Gastrocnemius medialis (tissue), 4 donors: ENCODE measurements at regions not wholly inside any gene's neighbourhood (a gene's known extent, or its start where the extent isn't known, plus 50 kb on each side); places are given as distances from the start of the nearest gene placed in this dataset.

Experiments used
- ATAC-seq, 2 donors: fragments of 150-250 bp; one replicate each; pipeline ENCODE4 v1.9.1; 2016
- DNase-seq, 2 donors: peaks; one replicate each; pipeline ENCODE4 v3.0.0-alpha.2; 2019
- H3K27ac ChIP-seq, 4 donors: fragments of 200-600 bp; sonication (generic); 1 replicate in 1 of 4; 2 replicates in 3 of 4; pipeline ENCODE4 v1.5.1; 2016 to 2018; ENCODE audit warnings: mild to moderate bottlenecking in 2 of 4, moderate library complexity in 1 of 4
- H3K27me3 ChIP-seq, 3 donors: fragments of 200-600 bp; sonication (generic) in 2 of 3; 1 replicate in 1 of 3; 2 replicates in 2 of 3; pipeline versions ENCODE4 v1.5.1 to v1.6.0; 2016 to 2019; ENCODE audit warnings: mild to moderate bottlenecking in 1 of 3, moderate library complexity in 1 of 3
- H3K36me3 ChIP-seq, 2 donors: fragments of 200-600 bp; sonication (generic) in 1 of 2; one replicate each; pipeline ENCODE4 v1.5.1; 2017 to 2018
- H3K4me1 ChIP-seq, 2 donors: fragments of 200-600 bp; sonication (generic) in 1 of 2; one replicate each; pipeline ENCODE4 v1.5.1; 2016 to 2017; ENCODE audit warnings: mild to moderate bottlenecking in 2 of 2
- H3K4me3 ChIP-seq, 4 donors: fragments of 200-600 bp; sonication (generic) in 3 of 4; 1 replicate in 1 of 4; 2 replicates in 3 of 4; pipeline ENCODE4 v1.5.1; 2016 to 2019; ENCODE audit warnings: mild to moderate bottlenecking in 2 of 4
- H3K9me3 ChIP-seq, 3 donors: fragments of 200-600 bp; sonication (generic) in 2 of 3; 1 replicate in 1 of 3; 2 replicates in 2 of 3; pipeline ENCODE4 v1.5.1; 2016 to 2019
- CTCF ChIP-seq, 5 experiments: fragments of 450-650 bp in 3 of 5; fragments of 200-600 bp in 2 of 5; sonication (generic) in 2 of 5; IDR thresholded peaks in 4 of 5; conservative IDR thresholded peaks in 1 of 5; 1 replicate in 4 of 5; 2 replicates in 1 of 5; pipeline ENCODE4 v1.5.1; 2016 to 2019; ENCODE audit warnings: antibody characterized with exemption in 5 of 5, mild to moderate bottlenecking in 3 of 5, moderate library complexity in 3 of 5
- POLR2A ChIP-seq, 2 donors: fragments of 450-650 bp; IDR thresholded peaks; one replicate each; pipeline ENCODE4 v1.6.1; 2017; ENCODE audit warnings: antibody characterized with exemption in 2 of 2, mild to moderate bottlenecking in 2 of 2, moderate library complexity in 2 of 2
- in situ Hi-C, 4 donors: fragments of 200-750 bp; cut with MboI; loops; one replicate each; pipeline versions ENCODE4 v1.15.0 to v1.8.0; 2017; ENCODE audit warnings: low sequenced_read_pairs in 4 of 4
- intact Hi-C: fragments of 100-400 bp; cut with DNase I; formaldehyde crosslinking; loops from one replicate; pipeline ENCODE4 v1.15.1; 2023; ENCODE audit warnings: low total_unique reads

GRCh38 chr22:48496226-48496845 lies 1331.3 kb downstream of the BRD1 start:
- in situ Hi-C loops (no loop called here), intact Hi-C loops (no loop called here)
- TF ChIP-seq POLR2A (IDR thresholded peaks at IDR 0.05) (no peak), CTCF (IDR thresholded peaks at IDR 0.05 in 4 of 5, conservative IDR thresholded peaks at IDR 0.05 in 1 of 5) (no peak)
- peaks cover 4 to 12% (median 6%) of the 10 kb centered on the region in 3 donors for H3K27me3 ChIP-seq
- no peak overlapping the region for H3K4me3 ChIP-seq
- no peaks in the 10 kb centered on the region for H3K4me1 ChIP-seq
- DNase-seq: no peak
- no peaks in the 10 kb centered on the region for H3K36me3 ChIP-seq
- no peaks in the 10 kb centered on the region for H3K9me3 ChIP-seq
- ATAC-seq: no peak
- H3K27ac ChIP-seq: no peak overlapping the region

GRCh38 chr22:48495751-48496080 lies 1332.0 kb downstream of the BRD1 start:
- DNase-seq (no peak), ATAC-seq (no peak)
- TF ChIP-seq POLR2A (IDR thresholded peaks at IDR 0.05): no peak
- TF ChIP-seq CTCF (IDR thresholded peaks at IDR 0.05 in 4 of 5, conservative IDR thresholded peaks at IDR 0.05 in 1 of 5): no peak
- H3K27me3 ChIP-seq: peaks cover 10 to 18% (median 12%) of the 10 kb centered on the region in 3 donors
- H3K4me1 ChIP-seq: no peaks in the 10 kb centered on the region
- H3K4me3 ChIP-seq: no peak overlapping the region
- intact Hi-C loops (no loop called here), in situ Hi-C loops (no loop called here)
- H3K9me3 ChIP-seq: no peaks in the 10 kb centered on the region
- no peak overlapping the region for H3K27ac ChIP-seq
- no peaks in the 10 kb centered on the region for H3K36me3 ChIP-seq

- ATAC-seq (no peak), DNase-seq (peak in 1 of 2 donors; percentile 2)
- H3K9me3 ChIP-seq: no peaks in the 10 kb centered on the region
- in situ Hi-C loops: no loop called here
- intact Hi-C loops: no loop called here
- no peak overlapping the region for H3K4me3 ChIP-seq
- no peak for TF ChIP-seq CTCF (IDR thresholded peaks at IDR 0.05 in 4 of 5, conservative IDR thresholded peaks at IDR 0.05 in 1 of 5)
- no peak for TF ChIP-seq POLR2A (IDR thresholded peaks at IDR 0.05)
- no peaks in the 10 kb centered on the region for H3K36me3 ChIP-seq
- H3K4me1 ChIP-seq: no peaks in the 10 kb centered on the region
- H3K27me3 ChIP-seq: peaks cover 12 to 18% (median 15%) of the 10 kb centered on the region in 3 donors
- H3K27ac ChIP-seq: no peak overlapping the region
Measured at GRCh38 chr22:48494968-48495750, 1332.5 kb downstream of the BRD1 start.

GRCh38 chr22:48494256-48494967 lies 1333.3 kb downstream of the BRD1 start:
- DNase-seq (peak in 1 of 2 donors; percentile 2), ATAC-seq (no peak)
- Histone ChIP-seq H3K36me3 (no peaks in the 10 kb centered on the region), H3K9me3 (no peaks in the 10 kb centered on the region), H3K4me1 (no peaks in the 10 kb centered on the region), H3K27me3 (peaks cover 12 to 21% (median 18%) of the 10 kb centered on the region in 3 donors), H3K4me3 (no peak overlapping the region), H3K27ac (no peak overlapping the region)
- TF ChIP-seq CTCF (IDR thresholded peaks at IDR 0.05 in 4 of 5, conservative IDR thresholded peaks at IDR 0.05 in 1 of 5) (no peak), POLR2A (IDR thresholded peaks at IDR 0.05) (no peak)
- in situ Hi-C loops: no loop called here
- intact Hi-C loops: no loop called here
